ENCODE measurements at regions not wholly inside any gene's neighbourhood (a gene's known extent, or its start where the extent isn't known, plus 50 kb on each side); places are given as distances from the start of the nearest gene placed in this dataset.
A peak's percentile ranks its signal among the peaks of the same experiment; 100 is the strongest.

DNA sequence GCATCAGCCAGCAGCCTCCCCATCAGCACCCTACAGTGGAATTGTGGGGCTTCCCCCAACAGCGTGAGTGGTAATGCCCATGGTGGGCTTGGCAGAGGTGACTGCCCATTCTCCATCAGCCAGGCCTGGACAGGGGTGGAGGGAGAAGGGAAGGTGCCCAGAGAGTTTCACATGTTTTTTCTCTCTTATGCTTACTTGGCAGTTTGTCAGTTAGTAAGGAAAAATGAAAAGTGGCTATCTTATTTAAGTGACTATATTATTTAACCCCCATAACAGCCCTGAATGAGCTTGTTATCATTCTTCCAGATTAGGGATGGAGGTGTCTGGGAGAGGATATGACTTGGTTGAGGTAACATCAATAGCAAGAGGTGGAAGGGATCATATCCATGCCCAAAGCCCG is 921.7 kb downstream of the GRID1 start:
- no peak for TF ChIP-seq POLR2A (IDR thresholded peaks at IDR 0.05; ENCODE audit: low read depth, low read length)
- TF ChIP-seq, protein P1, sequence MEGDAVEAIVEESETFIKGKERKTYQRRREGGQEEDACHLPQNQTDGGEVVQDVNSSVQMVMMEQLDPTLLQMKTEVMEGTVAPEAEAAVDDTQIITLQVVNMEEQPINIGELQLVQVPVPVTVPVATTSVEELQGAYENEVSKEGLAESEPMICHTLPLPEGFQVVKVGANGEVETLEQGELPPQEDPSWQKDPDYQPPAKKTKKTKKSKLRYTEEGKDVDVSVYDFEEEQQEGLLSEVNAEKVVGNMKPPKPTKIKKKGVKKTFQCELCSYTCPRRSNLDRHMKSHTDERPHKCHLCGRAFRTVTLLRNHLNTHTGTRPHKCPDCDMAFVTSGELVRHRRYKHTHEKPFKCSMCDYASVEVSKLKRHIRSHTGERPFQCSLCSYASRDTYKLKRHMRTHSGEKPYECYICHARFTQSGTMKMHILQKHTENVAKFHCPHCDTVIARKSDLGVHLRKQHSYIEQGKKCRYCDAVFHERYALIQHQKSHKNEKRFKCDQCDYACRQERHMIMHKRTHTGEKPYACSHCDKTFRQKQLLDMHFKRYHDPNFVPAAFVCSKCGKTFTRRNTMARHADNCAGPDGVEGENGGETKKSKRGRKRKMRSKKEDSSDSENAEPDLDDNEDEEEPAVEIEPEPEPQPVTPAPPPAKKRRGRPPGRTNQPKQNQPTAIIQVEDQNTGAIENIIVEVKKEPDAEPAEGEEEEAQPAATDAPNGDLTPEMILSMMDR (conservative IDR thresholded peaks at IDR 0.05; ENCODE audit: low read depth, low read length): no peak
- TF ChIP-seq MAFK (IDR thresholded peaks at IDR 0.05; ENCODE audit: low read depth, low read length): peak; percentile 4; the same call in 1 of the 2 replicates
- no peak for TF ChIP-seq SMC3 (IDR thresholded peaks at IDR 0.05; ENCODE audit: low read depth, low read length)
- no peak for TF ChIP-seq FOS (IDR thresholded peaks at IDR 0.05; ENCODE audit: low read depth, low read length)
- TF ChIP-seq MXI1 (IDR thresholded peaks at IDR 0.05; ENCODE audit: borderline replicate concordance, low read depth, low read length): no peak
